ENCODE measurements at regions not wholly inside any gene's neighbourhood (a gene's known extent, or its start where the extent isn't known, plus 50 kb on each side); places are given as distances from the start of the nearest gene placed in this dataset.

DNA sequence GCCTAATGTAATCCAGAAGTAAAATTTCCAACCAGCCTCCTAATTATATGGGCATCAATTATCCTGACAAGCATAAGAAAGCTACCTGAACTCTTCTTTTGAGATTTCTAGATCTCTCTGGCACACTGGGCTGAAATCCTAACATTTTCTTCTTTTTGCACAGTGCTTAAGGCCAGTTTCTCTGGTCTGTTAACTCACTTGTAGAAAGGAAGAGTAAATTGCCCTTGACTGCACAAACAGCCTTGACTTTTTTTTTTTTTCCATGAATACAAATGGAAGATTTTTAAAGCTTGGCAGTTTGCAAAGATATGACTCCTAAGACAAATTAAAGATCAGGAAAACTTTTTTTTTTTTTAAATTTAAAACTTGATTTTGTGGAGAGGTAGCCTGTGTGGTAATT is 291.2 kb upstream of the MON1B start:
- POLR2A ChIA-PET = no interaction called here
- H3K27ac Mint-ChIP-seq = no peak overlapping the region
- H3K4me3 Mint-ChIP-seq = no peak overlapping the region
- H3K4me1 Mint-ChIP-seq = no peaks in the 10 kb centered on the region
- TF ChIP-seq MXD4 (CRISPR knock-in tag; IDR thresholded peaks at IDR 0.05; ENCODE audit: borderline replicate concordance) (no peak), ZNF416 (CRISPR knock-in tag; IDR thresholded peaks at IDR 0.05) (no peak), RELA (CRISPR knock-in tag; IDR thresholded peaks at IDR 0.05; ENCODE audit: borderline replicate concordance) (no peak)
- no peak for DNase-seq (ENCODE audit: low spot score)
- no peak for ATAC-seq
- peaks cover 53% of the 10 kb centered on the region for H3K9me3 Mint-ChIP-seq
- H3K36me3 Mint-ChIP-seq = peaks cover 17% of the 10 kb centered on the region
- CTCF ChIA-PET = no interaction called here
- no peaks in the 10 kb centered on the region for H3K27me3 Mint-ChIP-seq (ENCODE audit: low read depth)

GRCh38 chr16:76900285-76901263 is 290.4 kb upstream of the MON1B start:
- POLR2A ChIA-PET = no interaction called here
- CTCF ChIA-PET = no interaction called here
- H3K4me3 Mint-ChIP-seq = no peak overlapping the region
- no peaks in the 10 kb centered on the region for H3K4me1 Mint-ChIP-seq
- peaks cover 12% of the 10 kb centered on the region; the same call in 1 of the 2 replicates for H3K36me3 Mint-ChIP-seq
- no peak for DNase-seq (ENCODE audit: low spot score)
- no peaks in the 10 kb centered on the region for H3K27me3 Mint-ChIP-seq (ENCODE audit: low read depth)
- no peak for ATAC-seq
- no peak for TF ChIP-seq MLX (CRISPR knock-in tag; IDR thresholded peaks at IDR 0.05)
- TF ChIP-seq, protein P1, sequence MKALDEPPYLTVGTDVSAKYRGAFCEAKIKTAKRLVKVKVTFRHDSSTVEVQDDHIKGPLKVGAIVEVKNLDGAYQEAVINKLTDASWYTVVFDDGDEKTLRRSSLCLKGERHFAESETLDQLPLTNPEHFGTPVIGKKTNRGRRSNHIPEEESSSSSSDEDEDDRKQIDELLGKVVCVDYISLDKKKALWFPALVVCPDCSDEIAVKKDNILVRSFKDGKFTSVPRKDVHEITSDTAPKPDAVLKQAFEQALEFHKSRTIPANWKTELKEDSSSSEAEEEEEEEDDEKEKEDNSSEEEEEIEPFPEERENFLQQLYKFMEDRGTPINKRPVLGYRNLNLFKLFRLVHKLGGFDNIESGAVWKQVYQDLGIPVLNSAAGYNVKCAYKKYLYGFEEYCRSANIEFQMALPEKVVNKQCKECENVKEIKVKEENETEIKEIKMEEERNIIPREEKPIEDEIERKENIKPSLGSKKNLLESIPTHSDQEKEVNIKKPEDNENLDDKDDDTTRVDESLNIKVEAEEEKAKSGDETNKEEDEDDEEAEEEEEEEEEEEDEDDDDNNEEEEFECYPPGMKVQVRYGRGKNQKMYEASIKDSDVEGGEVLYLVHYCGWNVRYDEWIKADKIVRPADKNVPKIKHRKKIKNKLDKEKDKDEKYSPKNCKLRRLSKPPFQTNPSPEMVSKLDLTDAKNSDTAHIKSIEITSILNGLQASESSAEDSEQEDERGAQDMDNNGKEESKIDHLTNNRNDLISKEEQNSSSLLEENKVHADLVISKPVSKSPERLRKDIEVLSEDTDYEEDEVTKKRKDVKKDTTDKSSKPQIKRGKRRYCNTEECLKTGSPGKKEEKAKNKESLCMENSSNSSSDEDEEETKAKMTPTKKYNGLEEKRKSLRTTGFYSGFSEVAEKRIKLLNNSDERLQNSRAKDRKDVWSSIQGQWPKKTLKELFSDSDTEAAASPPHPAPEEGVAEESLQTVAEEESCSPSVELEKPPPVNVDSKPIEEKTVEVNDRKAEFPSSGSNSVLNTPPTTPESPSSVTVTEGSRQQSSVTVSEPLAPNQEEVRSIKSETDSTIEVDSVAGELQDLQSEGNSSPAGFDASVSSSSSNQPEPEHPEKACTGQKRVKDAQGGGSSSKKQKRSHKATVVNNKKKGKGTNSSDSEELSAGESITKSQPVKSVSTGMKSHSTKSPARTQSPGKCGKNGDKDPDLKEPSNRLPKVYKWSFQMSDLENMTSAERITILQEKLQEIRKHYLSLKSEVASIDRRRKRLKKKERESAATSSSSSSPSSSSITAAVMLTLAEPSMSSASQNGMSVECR (CRISPR knock-in tag; IDR thresholded peaks at IDR 0.05; ENCODE audit: borderline replicate concordance) = no peak
- no peak for TF ChIP-seq NFE2L1 (CRISPR knock-in tag; IDR thresholded peaks at IDR 0.05)
- TF ChIP-seq GRHL2 (CRISPR knock-in tag; IDR thresholded peaks at IDR 0.05; ENCODE audit: insufficient replicate concordance, severe bottlenecking) = no peak
- no peak for TF ChIP-seq ESRRA (CRISPR knock-in tag; IDR thresholded peaks at IDR 0.05; ENCODE audit: borderline replicate concordance)
- no peak for TF ChIP-seq RORB (CRISPR knock-in tag; IDR thresholded peaks at IDR 0.05)
- TF ChIP-seq ZNF396 (CRISPR knock-in tag; IDR thresholded peaks at IDR 0.05; ENCODE audit: borderline replicate concordance) = no peak
- TF ChIP-seq SMAD4 (CRISPR knock-in tag; IDR thresholded peaks at IDR 0.05) = no peak
- no peak for TF ChIP-seq ZNF512 (CRISPR knock-in tag; IDR thresholded peaks at IDR 0.05; ENCODE audit: borderline replicate concordance)
- no peak for TF ChIP-seq FOXJ3 (CRISPR knock-in tag; IDR thresholded peaks at IDR 0.05; ENCODE audit: borderline replicate concordance)
- TF ChIP-seq, protein P2, sequence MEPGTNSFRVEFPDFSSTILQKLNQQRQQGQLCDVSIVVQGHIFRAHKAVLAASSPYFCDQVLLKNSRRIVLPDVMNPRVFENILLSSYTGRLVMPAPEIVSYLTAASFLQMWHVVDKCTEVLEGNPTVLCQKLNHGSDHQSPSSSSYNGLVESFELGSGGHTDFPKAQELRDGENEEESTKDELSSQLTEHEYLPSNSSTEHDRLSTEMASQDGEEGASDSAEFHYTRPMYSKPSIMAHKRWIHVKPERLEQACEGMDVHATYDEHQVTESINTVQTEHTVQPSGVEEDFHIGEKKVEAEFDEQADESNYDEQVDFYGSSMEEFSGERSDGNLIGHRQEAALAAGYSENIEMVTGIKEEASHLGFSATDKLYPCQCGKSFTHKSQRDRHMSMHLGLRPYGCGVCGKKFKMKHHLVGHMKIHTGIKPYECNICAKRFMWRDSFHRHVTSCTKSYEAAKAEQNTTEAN (CRISPR knock-in tag; IDR thresholded peaks at IDR 0.05) = no peak
- no peak for TF ChIP-seq ZNF423 (CRISPR knock-in tag; IDR thresholded peaks at IDR 0.05)
- TF ChIP-seq OVOL2 (CRISPR knock-in tag; IDR thresholded peaks at IDR 0.05; ENCODE audit: borderline replicate concordance) = no peak
- TF ChIP-seq RELA (CRISPR knock-in tag; IDR thresholded peaks at IDR 0.05; ENCODE audit: borderline replicate concordance) = no peak
- no peak for TF ChIP-seq GABPB1 (CRISPR knock-in tag; IDR thresholded peaks at IDR 0.05)
- TF ChIP-seq FOXP1 (CRISPR knock-in tag; IDR thresholded peaks at IDR 0.05; ENCODE audit: borderline replicate concordance) = no peak
- peaks cover 45% of the 10 kb centered on the region for H3K9me3 Mint-ChIP-seq
- no peak overlapping the region for H3K27ac Mint-ChIP-seq

Measured in WTC11 (cell line).